ENCODE measurements at regions not wholly inside any gene's neighbourhood (a gene's known extent, or its start where the extent isn't known, plus 50 kb on each side); places are given as distances from the start of the nearest gene placed in this dataset.
"Not testable (repeated sequence)": the region's sequence is repeated elsewhere in the genome, so short reads cannot be mapped to it uniquely, and the experiment has no call there.

DNA sequence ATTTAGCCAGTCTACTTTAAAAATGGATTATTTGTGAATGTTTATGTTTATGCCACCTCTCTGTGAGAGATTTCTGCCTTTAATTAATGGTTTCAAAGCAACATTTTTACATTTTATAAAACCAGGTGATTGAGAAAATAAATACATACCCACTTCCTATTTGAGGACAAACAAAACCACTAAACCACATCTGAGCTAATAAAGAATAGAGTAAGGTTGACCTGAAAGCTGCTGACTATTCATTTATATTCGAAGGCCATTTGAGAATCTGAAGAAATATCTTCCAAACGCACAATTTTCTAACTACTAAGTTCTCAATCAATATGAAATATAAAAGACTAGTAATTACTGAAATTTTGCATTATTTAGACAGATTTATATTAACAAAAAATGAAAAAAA, 705.1 kb downstream of the XPNPEP1 start:
- no peak overlapping the region for H3K9ac ChIP-seq (ENCODE audit: low read depth in 1 of 2, low read length in 2 of 2)
- H3K36me3 ChIP-seq (ENCODE audit: control insufficient read depth in 4 of 4, insufficient read depth in 3 of 4, low read depth in 1 of 4, low read length in 3 of 4): no peaks in the 10 kb centered on the region
- no peak for DNase-seq (ENCODE audit: low spot score)
- H3K4me3 ChIP-seq (ENCODE audit: low read depth in 1 of 3, low read length in 3 of 3): no peak overlapping the region
- H3K27me3 ChIP-seq (ENCODE audit: control insufficient read depth in 4 of 4, insufficient read depth in 4 of 4, low read length in 3 of 4): no peaks in the 10 kb centered on the region
- 84% methylated on average over 2 of the region's 2 CpGs for WGBS
- no peaks in the 10 kb centered on the region for H3K9me3 ChIP-seq (ENCODE audit: control insufficient read depth in 4 of 4, low read length in 3 of 4)
- H3K27ac ChIP-seq (ENCODE audit: low read depth in 1 of 2, low read length in 2 of 2): no peak overlapping the region
- no peaks in the 10 kb centered on the region for H3K4me1 ChIP-seq (ENCODE audit: control insufficient read depth in 4 of 4, insufficient read depth in 4 of 4, low read length in 3 of 4)
- no peak for TF ChIP-seq EGR1 (IDR thresholded peaks at IDR 0.05; ENCODE audit: low read depth in 2 of 2)
- TF ChIP-seq, protein P1, sequence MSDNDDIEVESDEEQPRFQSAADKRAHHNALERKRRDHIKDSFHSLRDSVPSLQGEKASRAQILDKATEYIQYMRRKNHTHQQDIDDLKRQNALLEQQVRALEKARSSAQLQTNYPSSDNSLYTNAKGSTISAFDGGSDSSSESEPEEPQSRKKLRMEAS (IDR thresholded peaks at IDR 0.05): no peak

DNA sequence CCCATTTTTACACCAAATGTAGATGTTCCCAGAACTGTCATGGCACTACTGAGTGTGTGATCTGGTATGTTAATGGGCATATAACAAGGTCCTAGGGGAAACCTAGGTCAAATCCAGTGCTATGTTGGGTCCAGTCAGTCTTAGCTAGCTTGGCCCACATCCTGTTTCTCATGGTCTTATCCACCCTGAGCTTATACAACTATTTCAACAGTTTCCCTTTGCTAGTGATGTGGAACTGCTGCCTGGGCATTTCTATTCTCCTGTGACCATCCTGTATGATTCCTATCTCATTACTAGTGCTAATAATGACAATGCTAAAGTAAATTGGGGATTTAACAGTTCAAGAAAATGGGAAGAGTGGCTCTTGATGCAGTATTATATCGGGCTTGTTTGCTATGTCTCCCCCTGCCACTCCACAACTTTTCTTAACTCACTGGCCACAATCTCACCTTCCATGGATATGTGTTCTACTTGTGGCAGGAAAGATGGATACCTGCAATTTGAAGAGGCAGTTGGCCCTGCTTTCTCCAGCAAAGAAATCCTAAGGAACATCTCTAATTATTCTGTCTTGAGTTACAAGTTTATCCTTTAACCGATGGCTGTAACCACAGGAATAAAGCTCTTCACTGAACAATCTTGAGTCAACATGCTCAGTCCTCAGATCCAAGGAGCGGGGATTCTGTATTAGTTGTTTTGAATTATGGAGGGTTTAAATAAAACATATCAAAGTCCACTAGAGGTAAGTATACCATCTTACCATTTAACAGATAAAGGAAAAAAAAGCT, 707.8 kb downstream of the XPNPEP1 start:
- no peak overlapping the region for H3K9ac ChIP-seq (ENCODE audit: low read depth in 1 of 2, low read length in 2 of 2)
- H3K27ac ChIP-seq (ENCODE audit: low read depth in 1 of 2, low read length in 2 of 2): no peak overlapping the region
- no peaks in the 10 kb centered on the region for H3K27me3 ChIP-seq (ENCODE audit: control insufficient read depth in 4 of 4, insufficient read depth in 4 of 4, low read length in 3 of 4)
- H3K4me3 ChIP-seq (ENCODE audit: low read depth in 1 of 3, low read length in 3 of 3): no peak overlapping the region
- no peaks in the 10 kb centered on the region for H3K36me3 ChIP-seq (ENCODE audit: control insufficient read depth in 4 of 4, insufficient read depth in 3 of 4, low read depth in 1 of 4, low read length in 3 of 4)
- no peaks in the 10 kb centered on the region for H3K4me1 ChIP-seq (ENCODE audit: control insufficient read depth in 4 of 4, insufficient read depth in 4 of 4, low read length in 3 of 4)
- WGBS: 85% methylated on average over 3 of the region's 3 CpGs
- TF ChIP-seq HNF4A (conservative IDR thresholded peaks at IDR 0.05) (no peak), GABPA (IDR thresholded peaks at IDR 0.05 in 1 of 2, conservative IDR thresholded peaks at IDR 0.05 in 1 of 2) (no peak), NR2F2 (IDR thresholded peaks at IDR 0.05) (no peak), TAF1 (conservative IDR thresholded peaks at IDR 0.05) (no peak), YY1 (IDR thresholded peaks at IDR 0.05) (no peak), SP1 (IDR thresholded peaks at IDR 0.05) (no peak), FOXA2 (IDR thresholded peaks at IDR 0.05) (no peak), JUND (IDR thresholded peaks at IDR 0.05) (no peak), FOXA1 (IDR thresholded peaks at IDR 0.05) (no peak), RAD21 (IDR thresholded peaks at IDR 0.05) (no peak), EGR1 (IDR thresholded peaks at IDR 0.05; ENCODE audit: low read depth in 2 of 2) (no peak)
- TF ChIP-seq, protein P2, sequence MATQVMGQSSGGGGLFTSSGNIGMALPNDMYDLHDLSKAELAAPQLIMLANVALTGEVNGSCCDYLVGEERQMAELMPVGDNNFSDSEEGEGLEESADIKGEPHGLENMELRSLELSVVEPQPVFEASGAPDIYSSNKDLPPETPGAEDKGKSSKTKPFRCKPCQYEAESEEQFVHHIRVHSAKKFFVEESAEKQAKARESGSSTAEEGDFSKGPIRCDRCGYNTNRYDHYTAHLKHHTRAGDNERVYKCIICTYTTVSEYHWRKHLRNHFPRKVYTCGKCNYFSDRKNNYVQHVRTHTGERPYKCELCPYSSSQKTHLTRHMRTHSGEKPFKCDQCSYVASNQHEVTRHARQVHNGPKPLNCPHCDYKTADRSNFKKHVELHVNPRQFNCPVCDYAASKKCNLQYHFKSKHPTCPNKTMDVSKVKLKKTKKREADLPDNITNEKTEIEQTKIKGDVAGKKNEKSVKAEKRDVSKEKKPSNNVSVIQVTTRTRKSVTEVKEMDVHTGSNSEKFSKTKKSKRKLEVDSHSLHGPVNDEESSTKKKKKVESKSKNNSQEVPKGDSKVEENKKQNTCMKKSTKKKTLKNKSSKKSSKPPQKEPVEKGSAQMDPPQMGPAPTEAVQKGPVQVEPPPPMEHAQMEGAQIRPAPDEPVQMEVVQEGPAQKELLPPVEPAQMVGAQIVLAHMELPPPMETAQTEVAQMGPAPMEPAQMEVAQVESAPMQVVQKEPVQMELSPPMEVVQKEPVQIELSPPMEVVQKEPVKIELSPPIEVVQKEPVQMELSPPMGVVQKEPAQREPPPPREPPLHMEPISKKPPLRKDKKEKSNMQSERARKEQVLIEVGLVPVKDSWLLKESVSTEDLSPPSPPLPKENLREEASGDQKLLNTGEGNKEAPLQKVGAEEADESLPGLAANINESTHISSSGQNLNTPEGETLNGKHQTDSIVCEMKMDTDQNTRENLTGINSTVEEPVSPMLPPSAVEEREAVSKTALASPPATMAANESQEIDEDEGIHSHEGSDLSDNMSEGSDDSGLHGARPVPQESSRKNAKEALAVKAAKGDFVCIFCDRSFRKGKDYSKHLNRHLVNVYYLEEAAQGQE (IDR thresholded peaks at IDR 0.05): no peak
- TF ChIP-seq, protein P3, sequence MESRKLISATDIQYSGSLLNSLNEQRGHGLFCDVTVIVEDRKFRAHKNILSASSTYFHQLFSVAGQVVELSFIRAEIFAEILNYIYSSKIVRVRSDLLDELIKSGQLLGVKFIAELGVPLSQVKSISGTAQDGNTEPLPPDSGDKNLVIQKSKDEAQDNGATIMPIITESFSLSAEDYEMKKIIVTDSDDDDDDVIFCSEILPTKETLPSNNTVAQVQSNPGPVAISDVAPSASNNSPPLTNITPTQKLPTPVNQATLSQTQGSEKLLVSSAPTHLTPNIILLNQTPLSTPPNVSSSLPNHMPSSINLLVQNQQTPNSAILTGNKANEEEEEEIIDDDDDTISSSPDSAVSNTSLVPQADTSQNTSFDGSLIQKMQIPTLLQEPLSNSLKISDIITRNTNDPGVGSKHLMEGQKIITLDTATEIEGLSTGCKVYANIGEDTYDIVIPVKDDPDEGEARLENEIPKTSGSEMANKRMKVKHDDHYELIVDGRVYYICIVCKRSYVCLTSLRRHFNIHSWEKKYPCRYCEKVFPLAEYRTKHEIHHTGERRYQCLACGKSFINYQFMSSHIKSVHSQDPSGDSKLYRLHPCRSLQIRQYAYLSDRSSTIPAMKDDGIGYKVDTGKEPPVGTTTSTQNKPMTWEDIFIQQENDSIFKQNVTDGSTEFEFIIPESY (IDR thresholded peaks at IDR 0.05): no peak
- TF ChIP-seq, protein P1 (IDR thresholded peaks at IDR 0.05): no peak
- TF ChIP-seq, protein P4, sequence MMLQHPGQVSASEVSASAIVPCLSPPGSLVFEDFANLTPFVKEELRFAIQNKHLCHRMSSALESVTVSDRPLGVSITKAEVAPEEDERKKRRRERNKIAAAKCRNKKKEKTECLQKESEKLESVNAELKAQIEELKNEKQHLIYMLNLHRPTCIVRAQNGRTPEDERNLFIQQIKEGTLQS (IDR thresholded peaks at IDR 0.05): no peak
- TF ChIP-seq, protein P5, sequence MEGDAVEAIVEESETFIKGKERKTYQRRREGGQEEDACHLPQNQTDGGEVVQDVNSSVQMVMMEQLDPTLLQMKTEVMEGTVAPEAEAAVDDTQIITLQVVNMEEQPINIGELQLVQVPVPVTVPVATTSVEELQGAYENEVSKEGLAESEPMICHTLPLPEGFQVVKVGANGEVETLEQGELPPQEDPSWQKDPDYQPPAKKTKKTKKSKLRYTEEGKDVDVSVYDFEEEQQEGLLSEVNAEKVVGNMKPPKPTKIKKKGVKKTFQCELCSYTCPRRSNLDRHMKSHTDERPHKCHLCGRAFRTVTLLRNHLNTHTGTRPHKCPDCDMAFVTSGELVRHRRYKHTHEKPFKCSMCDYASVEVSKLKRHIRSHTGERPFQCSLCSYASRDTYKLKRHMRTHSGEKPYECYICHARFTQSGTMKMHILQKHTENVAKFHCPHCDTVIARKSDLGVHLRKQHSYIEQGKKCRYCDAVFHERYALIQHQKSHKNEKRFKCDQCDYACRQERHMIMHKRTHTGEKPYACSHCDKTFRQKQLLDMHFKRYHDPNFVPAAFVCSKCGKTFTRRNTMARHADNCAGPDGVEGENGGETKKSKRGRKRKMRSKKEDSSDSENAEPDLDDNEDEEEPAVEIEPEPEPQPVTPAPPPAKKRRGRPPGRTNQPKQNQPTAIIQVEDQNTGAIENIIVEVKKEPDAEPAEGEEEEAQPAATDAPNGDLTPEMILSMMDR (IDR thresholded peaks at IDR 0.05; ENCODE audit: low read depth, low read length, missing input control): no peak
- peaks cover 0 to 3% (median 0%) of the 10 kb centered on the region in 4 donors for H3K9me3 ChIP-seq (ENCODE audit: control insufficient read depth in 4 of 4, low read length in 3 of 4)
- DNase-seq (ENCODE audit: low spot score): no peak

DNA sequence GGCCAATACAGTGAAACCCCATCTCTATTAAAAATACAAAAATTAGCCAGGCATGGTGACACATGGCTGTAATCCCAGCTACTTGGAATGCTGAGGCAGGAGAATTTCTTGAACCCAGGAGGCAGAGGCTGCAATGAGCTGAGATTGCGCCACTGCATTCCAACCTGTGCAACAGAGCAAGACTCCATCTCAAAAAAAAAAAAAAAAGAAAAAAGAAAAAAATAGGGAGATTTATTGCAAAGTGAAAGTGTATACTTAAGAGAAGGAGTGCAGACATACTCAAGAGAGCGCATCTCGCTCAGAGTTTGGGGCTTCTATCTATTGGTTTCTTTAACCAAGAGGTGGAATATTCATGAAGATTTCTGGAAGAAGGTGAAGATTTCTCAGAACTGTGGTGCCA, 708.4 kb downstream of the XPNPEP1 start:
- H3K27ac ChIP-seq (ENCODE audit: low read depth in 1 of 2, low read length in 2 of 2); H3K27me3 ChIP-seq (ENCODE audit: control insufficient read depth in 4 of 4, insufficient read depth in 4 of 4, low read length in 3 of 4); DNase-seq (ENCODE audit: low spot score); H3K9ac ChIP-seq (ENCODE audit: low read depth in 1 of 2, low read length in 2 of 2); H3K36me3 ChIP-seq (ENCODE audit: control insufficient read depth in 4 of 4, insufficient read depth in 3 of 4, low read depth in 1 of 4, low read length in 3 of 4); H3K4me1 ChIP-seq (ENCODE audit: control insufficient read depth in 4 of 4, insufficient read depth in 4 of 4, low read length in 3 of 4); H3K4me3 ChIP-seq (ENCODE audit: low read depth in 1 of 3, low read length in 3 of 3); H3K9me3 ChIP-seq (ENCODE audit: control insufficient read depth in 4 of 4, low read length in 3 of 4): not testable (repeated sequence)
- WGBS: 93% methylated on average over 3 of the region's 3 CpGs

Measured in liver (tissue), 8 donors.